ENCODE measurements at regions not wholly inside any gene's neighbourhood (a gene's known extent, or its start where the extent isn't known, plus 50 kb on each side); places are given as distances from the start of the nearest gene placed in this dataset.

GRCh38 chr3:76065964-76066363 is 280.6 kb upstream of the ZNF717 start:
- H3K27ac ChIP-seq (replicated peaks), result no peak overlapping the region
- no peak for DNase-seq (ENCODE audit: low read depth in 1 of 2, low spot score in 1 of 2)
- TF ChIP-seq CTCF (IDR thresholded peaks at IDR 0.05; ENCODE audit: insufficient read depth, low read length) (no peak), SPI1 (IDR thresholded peaks at IDR 0.05; ENCODE audit: borderline replicate concordance, low read depth) (no peak), GABPA (IDR thresholded peaks at IDR 0.05; ENCODE audit: low read depth) (no peak), POLR2AphosphoS5 (IDR thresholded peaks at IDR 0.05; ENCODE audit: low read depth) (no peak)
- TF ChIP-seq, protein P1, sequence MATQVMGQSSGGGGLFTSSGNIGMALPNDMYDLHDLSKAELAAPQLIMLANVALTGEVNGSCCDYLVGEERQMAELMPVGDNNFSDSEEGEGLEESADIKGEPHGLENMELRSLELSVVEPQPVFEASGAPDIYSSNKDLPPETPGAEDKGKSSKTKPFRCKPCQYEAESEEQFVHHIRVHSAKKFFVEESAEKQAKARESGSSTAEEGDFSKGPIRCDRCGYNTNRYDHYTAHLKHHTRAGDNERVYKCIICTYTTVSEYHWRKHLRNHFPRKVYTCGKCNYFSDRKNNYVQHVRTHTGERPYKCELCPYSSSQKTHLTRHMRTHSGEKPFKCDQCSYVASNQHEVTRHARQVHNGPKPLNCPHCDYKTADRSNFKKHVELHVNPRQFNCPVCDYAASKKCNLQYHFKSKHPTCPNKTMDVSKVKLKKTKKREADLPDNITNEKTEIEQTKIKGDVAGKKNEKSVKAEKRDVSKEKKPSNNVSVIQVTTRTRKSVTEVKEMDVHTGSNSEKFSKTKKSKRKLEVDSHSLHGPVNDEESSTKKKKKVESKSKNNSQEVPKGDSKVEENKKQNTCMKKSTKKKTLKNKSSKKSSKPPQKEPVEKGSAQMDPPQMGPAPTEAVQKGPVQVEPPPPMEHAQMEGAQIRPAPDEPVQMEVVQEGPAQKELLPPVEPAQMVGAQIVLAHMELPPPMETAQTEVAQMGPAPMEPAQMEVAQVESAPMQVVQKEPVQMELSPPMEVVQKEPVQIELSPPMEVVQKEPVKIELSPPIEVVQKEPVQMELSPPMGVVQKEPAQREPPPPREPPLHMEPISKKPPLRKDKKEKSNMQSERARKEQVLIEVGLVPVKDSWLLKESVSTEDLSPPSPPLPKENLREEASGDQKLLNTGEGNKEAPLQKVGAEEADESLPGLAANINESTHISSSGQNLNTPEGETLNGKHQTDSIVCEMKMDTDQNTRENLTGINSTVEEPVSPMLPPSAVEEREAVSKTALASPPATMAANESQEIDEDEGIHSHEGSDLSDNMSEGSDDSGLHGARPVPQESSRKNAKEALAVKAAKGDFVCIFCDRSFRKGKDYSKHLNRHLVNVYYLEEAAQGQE (IDR thresholded peaks at IDR 0.05; ENCODE audit: insufficient replicate concordance, low read depth), result no peak
- no peaks in the 10 kb centered on the region for H3K27me3 ChIP-seq (ENCODE audit: insufficient read depth, poor library complexity, severe bottlenecking)
- no peak overlapping the region for H3K4me3 ChIP-seq (replicated peaks; ENCODE audit: insufficient read depth, low read length)

GRCh38 chr3:76078101-76078500 is 292.8 kb upstream of the ZNF717 start:
- TF ChIP-seq SPI1 (IDR thresholded peaks at IDR 0.05; ENCODE audit: borderline replicate concordance, low read depth), result no peak
- no peak for TF ChIP-seq POLR2AphosphoS5 (IDR thresholded peaks at IDR 0.05; ENCODE audit: low read depth)
- TF ChIP-seq GABPA (IDR thresholded peaks at IDR 0.05; ENCODE audit: low read depth), result no peak
- TF ChIP-seq CTCF (IDR thresholded peaks at IDR 0.05; ENCODE audit: insufficient read depth, low read length), result no peak
- TF ChIP-seq, protein P1 (IDR thresholded peaks at IDR 0.05; ENCODE audit: insufficient replicate concordance, low read depth), result no peak
- H3K4me3 ChIP-seq (replicated peaks; ENCODE audit: insufficient read depth, low read length), result no peak overlapping the region
- no peaks in the 10 kb centered on the region for H3K27me3 ChIP-seq (ENCODE audit: insufficient read depth, poor library complexity, severe bottlenecking)
- no peak overlapping the region for H3K27ac ChIP-seq (replicated peaks)
- no peak for DNase-seq (ENCODE audit: low read depth in 1 of 2, low spot score in 1 of 2)

DNA sequence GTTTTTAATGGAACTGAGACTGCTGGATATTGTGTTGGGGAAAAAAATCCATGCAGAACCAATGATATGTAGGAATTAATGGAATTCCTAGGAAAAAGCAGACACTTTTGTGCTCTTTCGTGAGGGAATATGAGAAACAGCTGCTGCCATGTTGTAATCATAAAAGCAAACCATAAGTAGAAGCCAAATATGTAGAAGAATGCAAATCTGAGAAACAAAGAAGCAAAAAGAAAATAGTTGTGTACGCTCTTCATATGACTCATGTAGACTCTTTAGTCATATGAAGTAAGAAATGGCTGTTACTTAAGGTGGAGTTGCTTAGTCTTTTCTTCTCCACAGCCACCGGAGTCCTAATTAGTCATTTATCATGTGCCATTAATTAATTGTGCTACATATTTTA is 298.6 kb upstream of the ZNF717 start:
- TF ChIP-seq, protein P1 (IDR thresholded peaks at IDR 0.05; ENCODE audit: insufficient replicate concordance, low read depth), result no peak
- no peak for TF ChIP-seq GABPA (IDR thresholded peaks at IDR 0.05; ENCODE audit: low read depth)
- no peak for TF ChIP-seq CTCF (IDR thresholded peaks at IDR 0.05; ENCODE audit: insufficient read depth, low read length)
- TF ChIP-seq SPI1 (IDR thresholded peaks at IDR 0.05; ENCODE audit: borderline replicate concordance, low read depth), result no peak
- no peak for TF ChIP-seq POLR2AphosphoS5 (IDR thresholded peaks at IDR 0.05; ENCODE audit: low read depth)

More for the DNA sequence above, 298.6 kb upstream of the ZNF717 start:
- H3K27ac ChIP-seq (replicated peaks), result no peak overlapping the region
- DNase-seq (ENCODE audit: low read depth in 1 of 2, low spot score in 1 of 2), result no peak
- H3K27me3 ChIP-seq (ENCODE audit: insufficient read depth, poor library complexity, severe bottlenecking), result no peaks in the 10 kb centered on the region
- H3K4me3 ChIP-seq (replicated peaks; ENCODE audit: insufficient read depth, low read length), result no peak overlapping the region

All from HL-60 (cell line).